ENCODE measurements at regions not wholly inside any gene's neighbourhood (a gene's known extent, or its start where the extent isn't known, plus 50 kb on each side); places are given as distances from the start of the nearest gene placed in this dataset.

GRCh38 chr16:73206151-73206707 lies 158.3 kb upstream of the ZFHX3 start:
- Histone ChIP-seq H2AFZ (ENCODE audit: control insufficient read depth, low read length) (no peak overlapping the region), H4K20me1 (ENCODE audit: control insufficient read depth, extremely low read depth, insufficient read depth, low read length) (no peaks in the 10 kb centered on the region), H3K27me3 (ENCODE audit: control insufficient read depth, extremely low read depth, insufficient read depth, low read length) (peaks cover under 1% of the 10 kb centered on the region), H3K4me2 (ENCODE audit: control insufficient read depth, extremely low read depth, insufficient read depth, low read depth, low read length) (no peak overlapping the region), H3K27ac (ENCODE audit: control insufficient read depth, insufficient read depth, low read length) (no peak overlapping the region), H3K4me3 (ENCODE audit: control insufficient read depth in 2 of 3, extremely low read depth in 1 of 3, insufficient read depth in 2 of 3, low read depth in 1 of 3, low read length in 3 of 3) (no peak overlapping the region), H3K36me3 (ENCODE audit: control insufficient read depth in 2 of 2, extremely low read depth in 1 of 2, insufficient read depth in 2 of 2, low read length in 2 of 2) (no peaks in the 10 kb centered on the region), H3K79me2 (ENCODE audit: control insufficient read depth, insufficient read depth, low read length) (no peaks in the 10 kb centered on the region), H3K9me1 (ENCODE audit: control insufficient read depth, extremely low read depth, insufficient read depth, low read length) (no peaks in the 10 kb centered on the region), H3K4me1 (ENCODE audit: control insufficient read depth, extremely low read depth, insufficient read depth, low read length) (no peaks in the 10 kb centered on the region), H3K9me3 (ENCODE audit: control insufficient read depth, low read depth, low read length) (no peaks in the 10 kb centered on the region), H3K9ac (ENCODE audit: control insufficient read depth, extremely low read depth, insufficient read depth, low read length) (no peak overlapping the region)
- FAIRE-seq (no peak), DNase-seq (ENCODE audit: low read depth, low spot score) (no peak)
- TF ChIP-seq EZH2 (IDR thresholded peaks at IDR 0.05; ENCODE audit: low read length), result no peak
- TF ChIP-seq, protein P1, sequence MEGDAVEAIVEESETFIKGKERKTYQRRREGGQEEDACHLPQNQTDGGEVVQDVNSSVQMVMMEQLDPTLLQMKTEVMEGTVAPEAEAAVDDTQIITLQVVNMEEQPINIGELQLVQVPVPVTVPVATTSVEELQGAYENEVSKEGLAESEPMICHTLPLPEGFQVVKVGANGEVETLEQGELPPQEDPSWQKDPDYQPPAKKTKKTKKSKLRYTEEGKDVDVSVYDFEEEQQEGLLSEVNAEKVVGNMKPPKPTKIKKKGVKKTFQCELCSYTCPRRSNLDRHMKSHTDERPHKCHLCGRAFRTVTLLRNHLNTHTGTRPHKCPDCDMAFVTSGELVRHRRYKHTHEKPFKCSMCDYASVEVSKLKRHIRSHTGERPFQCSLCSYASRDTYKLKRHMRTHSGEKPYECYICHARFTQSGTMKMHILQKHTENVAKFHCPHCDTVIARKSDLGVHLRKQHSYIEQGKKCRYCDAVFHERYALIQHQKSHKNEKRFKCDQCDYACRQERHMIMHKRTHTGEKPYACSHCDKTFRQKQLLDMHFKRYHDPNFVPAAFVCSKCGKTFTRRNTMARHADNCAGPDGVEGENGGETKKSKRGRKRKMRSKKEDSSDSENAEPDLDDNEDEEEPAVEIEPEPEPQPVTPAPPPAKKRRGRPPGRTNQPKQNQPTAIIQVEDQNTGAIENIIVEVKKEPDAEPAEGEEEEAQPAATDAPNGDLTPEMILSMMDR (optimal IDR thresholded peaks at IDR 0.05 in 1 of 3, IDR thresholded peaks at IDR 0.05 in 1 of 3, conservative IDR thresholded peaks at IDR 0.05 in 1 of 3; ENCODE audit: extremely low read depth in 1 of 3, insufficient read depth in 2 of 3, low read length in 3 of 3), result no peak
- dilution Hi-C loops (cut with MboI; ENCODE audit: extremely low pct_ligation_motif_present, low sequenced_read_pairs), result no loop called here

- Histone ChIP-seq H3K27ac (ENCODE audit: control insufficient read depth, insufficient read depth, low read length) (no peak overlapping the region), H3K4me3 (ENCODE audit: control insufficient read depth in 2 of 3, extremely low read depth in 1 of 3, insufficient read depth in 2 of 3, low read depth in 1 of 3, low read length in 3 of 3) (no peak overlapping the region), H3K36me3 (ENCODE audit: control insufficient read depth in 2 of 2, extremely low read depth in 1 of 2, insufficient read depth in 2 of 2, low read length in 2 of 2) (no peaks in the 10 kb centered on the region), H3K4me1 (ENCODE audit: control insufficient read depth, extremely low read depth, insufficient read depth, low read length) (no peaks in the 10 kb centered on the region), H2AFZ (ENCODE audit: control insufficient read depth, low read length) (no peak overlapping the region), H3K27me3 (ENCODE audit: control insufficient read depth, extremely low read depth, insufficient read depth, low read length) (peaks cover 5% of the 10 kb centered on the region), H3K9ac (ENCODE audit: control insufficient read depth, extremely low read depth, insufficient read depth, low read length) (no peak overlapping the region), H3K9me3 (ENCODE audit: control insufficient read depth, low read depth, low read length) (no peaks in the 10 kb centered on the region), H3K4me2 (ENCODE audit: control insufficient read depth, extremely low read depth, insufficient read depth, low read depth, low read length) (no peak overlapping the region), H4K20me1 (ENCODE audit: control insufficient read depth, extremely low read depth, insufficient read depth, low read length) (no peaks in the 10 kb centered on the region), H3K79me2 (ENCODE audit: control insufficient read depth, insufficient read depth, low read length) (no peaks in the 10 kb centered on the region), H3K9me1 (ENCODE audit: control insufficient read depth, extremely low read depth, insufficient read depth, low read length) (no peaks in the 10 kb centered on the region)
- DNase-seq (ENCODE audit: low read depth, low spot score) (no peak), FAIRE-seq (no peak)
- TF ChIP-seq, protein P1 (optimal IDR thresholded peaks at IDR 0.05 in 1 of 3, IDR thresholded peaks at IDR 0.05 in 1 of 3, conservative IDR thresholded peaks at IDR 0.05 in 1 of 3; ENCODE audit: extremely low read depth in 1 of 3, insufficient read depth in 2 of 3, low read length in 3 of 3), result no peak
- TF ChIP-seq EZH2 (IDR thresholded peaks at IDR 0.05; ENCODE audit: low read length), result no peak
- dilution Hi-C loops (cut with MboI; ENCODE audit: extremely low pct_ligation_motif_present, low sequenced_read_pairs), result no loop called here
These were observed 157.4 kb upstream of the ZFHX3 start for GRCh38 chr16:73205153-73205886.

Data from keratinocyte (primary cell).